Gastrocnemius medialis (tissue), 4 donors: ENCODE measurements at regions not wholly inside any gene's neighbourhood (a gene's known extent, or its start where the extent isn't known, plus 50 kb on each side); places are given as distances from the start of the nearest gene placed in this dataset.

Experiments used
- POLR2A ChIP-seq, 2 donors: fragments of 450-650 bp; IDR thresholded peaks; one replicate each; pipeline ENCODE4 v1.6.1; 2017; ENCODE audit warnings: antibody characterized with exemption in 2 of 2, mild to moderate bottlenecking in 2 of 2, moderate library complexity in 2 of 2
- TF ChIP-seq, protein P1 (sequence below), 5 experiments: fragments of 450-650 bp in 3 of 5; fragments of 200-600 bp in 2 of 5; sonication (generic) in 2 of 5; IDR thresholded peaks in 4 of 5; conservative IDR thresholded peaks in 1 of 5; 1 replicate in 4 of 5; 2 replicates in 1 of 5; pipeline ENCODE4 v1.5.1; 2016 to 2019; ENCODE audit warnings: antibody characterized with exemption in 5 of 5, mild to moderate bottlenecking in 3 of 5, moderate library complexity in 3 of 5

DNA sequence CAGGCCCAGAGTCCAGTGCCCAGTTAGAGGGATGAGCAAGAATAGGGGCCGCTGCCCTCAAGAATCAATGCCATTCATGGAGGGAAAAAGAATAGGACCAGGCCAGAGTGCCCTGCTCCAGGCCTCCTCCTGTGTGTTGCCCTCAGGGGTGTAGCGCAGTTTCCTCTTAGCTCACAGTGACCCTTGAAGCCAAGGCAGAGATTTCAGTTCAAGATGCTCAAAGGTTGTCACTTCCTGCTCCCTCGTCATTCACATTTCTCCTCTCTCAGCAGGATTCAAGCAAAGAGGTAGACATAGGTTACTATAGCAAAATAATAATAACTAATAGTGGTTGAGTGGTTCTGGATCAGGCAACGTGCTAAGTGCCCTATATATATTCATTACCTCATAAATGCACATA is 55.1 kb upstream of the PELI2 start:
- TF ChIP-seq, protein P1, sequence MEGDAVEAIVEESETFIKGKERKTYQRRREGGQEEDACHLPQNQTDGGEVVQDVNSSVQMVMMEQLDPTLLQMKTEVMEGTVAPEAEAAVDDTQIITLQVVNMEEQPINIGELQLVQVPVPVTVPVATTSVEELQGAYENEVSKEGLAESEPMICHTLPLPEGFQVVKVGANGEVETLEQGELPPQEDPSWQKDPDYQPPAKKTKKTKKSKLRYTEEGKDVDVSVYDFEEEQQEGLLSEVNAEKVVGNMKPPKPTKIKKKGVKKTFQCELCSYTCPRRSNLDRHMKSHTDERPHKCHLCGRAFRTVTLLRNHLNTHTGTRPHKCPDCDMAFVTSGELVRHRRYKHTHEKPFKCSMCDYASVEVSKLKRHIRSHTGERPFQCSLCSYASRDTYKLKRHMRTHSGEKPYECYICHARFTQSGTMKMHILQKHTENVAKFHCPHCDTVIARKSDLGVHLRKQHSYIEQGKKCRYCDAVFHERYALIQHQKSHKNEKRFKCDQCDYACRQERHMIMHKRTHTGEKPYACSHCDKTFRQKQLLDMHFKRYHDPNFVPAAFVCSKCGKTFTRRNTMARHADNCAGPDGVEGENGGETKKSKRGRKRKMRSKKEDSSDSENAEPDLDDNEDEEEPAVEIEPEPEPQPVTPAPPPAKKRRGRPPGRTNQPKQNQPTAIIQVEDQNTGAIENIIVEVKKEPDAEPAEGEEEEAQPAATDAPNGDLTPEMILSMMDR (IDR thresholded peaks at IDR 0.05 in 4 of 5, conservative IDR thresholded peaks at IDR 0.05 in 1 of 5), result no peak
- no peak for TF ChIP-seq POLR2A (IDR thresholded peaks at IDR 0.05)
